ENCODE measurements at regions not wholly inside any gene's neighbourhood (a gene's known extent, or its start where the extent isn't known, plus 50 kb on each side); places are given as distances from the start of the nearest gene placed in this dataset.

- no peak for TF ChIP-seq CTCF (IDR thresholded peaks at IDR 0.05)
- no peak for TF ChIP-seq POLR2A (IDR thresholded peaks at IDR 0.05)
- no peak for TF ChIP-seq POLR2AphosphoS5 (IDR thresholded peaks at IDR 0.05)
Observed at GRCh38 chr4:27835851-27836250, 975.2 kb downstream of the STIM2 start.
